Aorta (tissue), 5 donors: ENCODE measurements at regions not wholly inside any gene's neighbourhood (a gene's known extent, or its start where the extent isn't known, plus 50 kb on each side); places are given as distances from the start of the nearest gene placed in this dataset.
A peak's percentile ranks its signal among the peaks of the same experiment; 100 is the strongest.

ENCODE experiments used
- ATAC-seq: fragments of 200-7000 bp; cut with Tn5 transposase; one replicate; pipeline ENCODE4 v1.9.1; 2022; ENCODE audit warnings: moderate library complexity; ENCODE audit not compliant: low FRiP score
- DNase-seq, 2 donors: peaks; one replicate each; pipeline ENCODE4 v3.0.0-alpha.2; 2020
- H3K27ac ChIP-seq, 2 donors: one replicate each; pipeline ENCODE4 v1.5.1; 2013; ENCODE audit warnings: low read length in 2 of 2, mild to moderate bottlenecking in 2 of 2, moderate library complexity in 2 of 2, control low read depth in 1 of 2, inconsistent platforms in 1 of 2, low read depth in 1 of 2
- H3K27me3 ChIP-seq, 2 donors: one replicate each; pipeline ENCODE4 v1.6.1; 2013; ENCODE audit warnings: control low read depth in 1 of 2, low read length in 1 of 2, mild to moderate bottlenecking in 1 of 2, moderate library complexity in 1 of 2; ENCODE audit not compliant: insufficient read depth in 2 of 2, control insufficient read depth in 1 of 2
- H3K36me3 ChIP-seq, 2 donors: one replicate each; pipeline ENCODE4 v1.6.1; 2013; ENCODE audit warnings: control low read depth in 1 of 2, low read length in 1 of 2, mild to moderate bottlenecking in 1 of 2; ENCODE audit not compliant: insufficient read depth in 2 of 2, control insufficient read depth in 1 of 2
- H3K4me1 ChIP-seq, 2 donors: one replicate each; pipeline ENCODE4 v1.6.1; 2013; ENCODE audit warnings: low read length in 2 of 2, control low read depth in 1 of 2, mild to moderate bottlenecking in 1 of 2, moderate library complexity in 1 of 2; ENCODE audit not compliant: insufficient read depth in 2 of 2, control insufficient read depth in 1 of 2
- H3K4me3 ChIP-seq, 2 donors: one replicate each; pipeline ENCODE4 v1.5.1; 2013; ENCODE audit warnings: low read length in 2 of 2, control low read depth in 1 of 2, mild to moderate bottlenecking in 1 of 2
- H3K9me3 ChIP-seq: one replicate; pipeline ENCODE4 v1.6.1; 2013; ENCODE audit warnings: mild to moderate bottlenecking, low read length; ENCODE audit not compliant: control insufficient read depth
- WGBS, 2 donors: extraction: QIAGEN DNeasy Blood & Tissue Kit; methylation state at CpG; one replicate each; pipeline ENCODE4 v1.1.7; 2013; 5-methylcytosine and 5-hydroxymethylcytosine counted together
- intact Hi-C, 2 donors: fragments of 100-400 bp; cut with DNase I; formaldehyde crosslinking; loops; one replicate each; pipeline versions ENCODE4 v1.14.2 to v1.15.0; 2022
- donor health status: healthy with polysubstance abuse.
- donor health status: Bipolar disorder and iron deficiency.
- donor health status: DM: no; HTN: no; CAD: no.
- donor health status: DM: no; HTN: no; CAD: no.
- donor health status: DM: yes; HTN: yes; CAD: no.

- intact Hi-C loops = no loop called here
- Histone ChIP-seq H3K27me3 (no peaks in the 10 kb centered on the region), H3K27ac (no peak overlapping the region), H3K36me3 (no peaks in the 10 kb centered on the region), H3K4me1 (no peaks in the 10 kb centered on the region), H3K9me3 (no peaks in the 10 kb centered on the region), H3K4me3 (no peak overlapping the region)
- DNase-seq = no peak
- WGBS, 2 donors = 92 to 94% methylated on average over 4 of the region's 4 CpGs
- ATAC-seq = no peak
Observed at GRCh38 chr17:65453204-65453931, 108.1 kb downstream of the AXIN2 start.

- no peak for DNase-seq
- WGBS, 2 donors = 90 to 96% methylated on average over 4 of the region's 4 CpGs
- no peak overlapping the region for H3K27ac ChIP-seq
- ATAC-seq = no peak
- no peak overlapping the region for H3K4me3 ChIP-seq
- H3K27me3 ChIP-seq = no peaks in the 10 kb centered on the region
- no peaks in the 10 kb centered on the region for H3K36me3 ChIP-seq
- H3K4me1 ChIP-seq = no peaks in the 10 kb centered on the region
- H3K9me3 ChIP-seq = no peaks in the 10 kb centered on the region
- intact Hi-C loops = no loop called here
Observed at GRCh38 chr17:65449495-65449894, 112.0 kb downstream of the AXIN2 start.

- Histone ChIP-seq H3K4me1 (no peaks in the 10 kb centered on the region), H3K27ac (no peak overlapping the region), H3K9me3 (no peaks in the 10 kb centered on the region), H3K27me3 (no peaks in the 10 kb centered on the region), H3K36me3 (no peaks in the 10 kb centered on the region), H3K4me3 (no peak overlapping the region)
- intact Hi-C loops = no loop called here
- DNase-seq (no peak), ATAC-seq (no peak)
- 0 to 14% methylated on average over 2 of the region's 2 CpGs for WGBS, 2 donors
Observed at GRCh38 chr17:65447823-65448222, 113.6 kb downstream of the AXIN2 start.

GRCh38 chr17:65446838-65447526 lies 114.5 kb downstream of the AXIN2 start:
- H3K4me1 ChIP-seq = no peaks in the 10 kb centered on the region
- no peak overlapping the region for H3K4me3 ChIP-seq
- DNase-seq (no peak), ATAC-seq (peak; percentile 20)
- no peaks in the 10 kb centered on the region for H3K36me3 ChIP-seq
- H3K9me3 ChIP-seq = no peaks in the 10 kb centered on the region
- H3K27me3 ChIP-seq = no peaks in the 10 kb centered on the region
- 89 to 96% methylated on average over 6 of the region's 6 CpGs for WGBS, 2 donors
- intact Hi-C loops = no loop called here
- no peak overlapping the region for H3K27ac ChIP-seq

- ATAC-seq (no peak), DNase-seq (no peak)
- H3K27me3 ChIP-seq = no peaks in the 10 kb centered on the region
- 89 to 90% methylated on average over 3 of the region's 3 CpGs for WGBS, 2 donors
- intact Hi-C loops = no loop called here
- H3K9me3 ChIP-seq = no peaks in the 10 kb centered on the region
- no peak overlapping the region for H3K27ac ChIP-seq
- no peaks in the 10 kb centered on the region for H3K4me1 ChIP-seq
- no peak overlapping the region for H3K4me3 ChIP-seq
- no peaks in the 10 kb centered on the region for H3K36me3 ChIP-seq
Observed at GRCh38 chr17:65446043-65446442, 115.4 kb downstream of the AXIN2 start.

GRCh38 chr17:65444049-65444448 lies 117.4 kb downstream of the AXIN2 start:
- Histone ChIP-seq H3K27me3 (no peaks in the 10 kb centered on the region), H3K4me1 (no peaks in the 10 kb centered on the region), H3K36me3 (no peaks in the 10 kb centered on the region), H3K4me3 (no peak overlapping the region), H3K9me3 (no peaks in the 10 kb centered on the region), H3K27ac (no peak overlapping the region)
- ATAC-seq = no peak
- no peak for DNase-seq
- intact Hi-C loops = no loop called here
- 92 to 93% methylated on average over 5 of the region's 5 CpGs for WGBS, 2 donors

- ATAC-seq = no peak
- DNase-seq = no peak
- 83 to 92% methylated on average over 1 of the region's 1 CpG for WGBS, 2 donors
Observed at GRCh38 chr17:65442691-65443090, 118.8 kb downstream of the AXIN2 start.

GRCh38 chr17:65442250-65442649 lies 119.2 kb downstream of the AXIN2 start:
- Histone ChIP-seq H3K9me3 (no peaks in the 10 kb centered on the region), H3K27ac (no peak overlapping the region), H3K27me3 (no peaks in the 10 kb centered on the region), H3K36me3 (no peaks in the 10 kb centered on the region), H3K4me3 (no peak overlapping the region), H3K4me1 (no peaks in the 10 kb centered on the region)
- DNase-seq (no peak), ATAC-seq (no peak)
- WGBS, 2 donors = 93 to 94% methylated on average over 6 of the region's 6 CpGs
- intact Hi-C loops = no loop called here

More at GRCh38 chr17:65442691-65443090, 118.8 kb downstream of the AXIN2 start:
- no peaks in the 10 kb centered on the region for H3K36me3 ChIP-seq
- no peak overlapping the region for H3K27ac ChIP-seq
- no peaks in the 10 kb centered on the region for H3K27me3 ChIP-seq
- intact Hi-C loops = no loop called here
- no peaks in the 10 kb centered on the region for H3K9me3 ChIP-seq
- no peak overlapping the region for H3K4me3 ChIP-seq
- H3K4me1 ChIP-seq = no peaks in the 10 kb centered on the region

- Histone ChIP-seq H3K36me3 (no peaks in the 10 kb centered on the region), H3K4me3 (no peak overlapping the region), H3K4me1 (no peaks in the 10 kb centered on the region), H3K9me3 (no peaks in the 10 kb centered on the region), H3K27ac (no peak overlapping the region), H3K27me3 (no peaks in the 10 kb centered on the region)
- DNase-seq (no peak), ATAC-seq (no peak)
- 90 to 91% methylated on average over 2 of the region's 2 CpGs for WGBS, 2 donors
- intact Hi-C loops = no loop called here
Observed at GRCh38 chr17:65441053-65441605, 120.3 kb downstream of the AXIN2 start.
